ENCODE measurements at regions not wholly inside any gene's neighbourhood (a gene's known extent, or its start where the extent isn't known, plus 50 kb on each side); places are given as distances from the start of the nearest gene placed in this dataset.
"Not testable (repeated sequence)": the region's sequence is repeated elsewhere in the genome, so short reads cannot be mapped to it uniquely, and the experiment has no call there.

DNA sequence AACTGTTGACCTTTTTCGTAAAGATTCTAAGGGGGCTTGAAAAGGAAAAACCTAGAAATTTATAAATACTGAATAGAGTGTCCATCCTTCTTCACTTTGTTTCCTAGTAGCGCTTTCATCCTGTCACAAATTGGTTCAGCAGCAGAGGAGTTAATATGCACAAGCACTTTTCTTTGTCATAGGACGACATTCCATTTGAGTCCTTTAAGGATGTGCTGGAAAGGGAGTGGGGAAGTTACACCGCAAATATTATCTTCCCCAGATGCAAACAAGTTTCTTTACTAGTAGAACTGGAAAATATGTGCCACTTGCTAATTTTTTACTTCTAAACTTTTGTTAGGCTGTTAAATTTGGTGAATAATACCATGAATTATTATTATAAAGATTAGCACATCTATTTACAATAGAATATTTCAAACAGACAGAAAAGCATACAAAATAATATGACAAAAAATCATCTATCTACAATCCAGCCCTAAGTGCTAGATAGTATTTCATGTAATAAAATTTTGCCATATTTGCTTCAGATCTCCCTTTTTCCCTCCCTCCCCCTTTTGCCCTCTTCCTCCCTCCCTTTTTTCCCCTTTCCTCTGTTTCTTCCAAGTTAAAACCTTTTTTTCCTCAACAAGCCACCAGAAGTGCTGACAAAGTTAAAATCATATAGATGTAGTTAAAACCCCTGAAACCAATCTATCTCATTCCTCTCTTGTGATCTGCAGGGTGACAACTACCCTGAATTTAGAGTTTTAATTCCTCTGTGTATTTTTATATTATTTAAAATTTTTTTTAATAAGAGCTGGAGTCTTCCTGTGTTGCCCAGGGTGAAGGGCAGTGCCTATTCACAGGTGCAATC lies 50.5 kb upstream of the MAP4K3 start:
- DNase-seq = no peak

- DNase-seq = no peak
Measured at GRCh38 chr2:39488450-39488849, 51.4 kb upstream of the MAP4K3 start.

DNA sequence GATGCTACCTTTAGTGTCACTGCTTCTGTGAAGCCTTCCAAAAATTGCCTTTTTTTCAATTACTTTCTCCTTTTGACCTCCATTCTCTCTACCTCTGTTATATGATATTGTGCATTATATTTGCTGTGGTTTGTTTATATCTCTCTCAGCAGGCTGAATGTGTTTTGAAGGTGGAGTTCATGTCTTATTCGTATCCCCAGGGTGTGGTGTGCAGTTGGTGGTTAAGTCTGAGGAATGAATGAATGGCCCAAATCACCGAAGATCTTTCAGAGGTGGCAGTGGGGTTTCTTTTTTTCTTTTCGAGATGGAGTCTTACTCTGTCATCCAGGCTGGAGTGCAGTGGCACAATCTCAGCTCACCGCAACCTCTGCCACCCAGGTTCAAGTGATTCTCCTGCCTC lies 53.5 kb upstream of the MAP4K3 start:
- no peak for DNase-seq

DNA sequence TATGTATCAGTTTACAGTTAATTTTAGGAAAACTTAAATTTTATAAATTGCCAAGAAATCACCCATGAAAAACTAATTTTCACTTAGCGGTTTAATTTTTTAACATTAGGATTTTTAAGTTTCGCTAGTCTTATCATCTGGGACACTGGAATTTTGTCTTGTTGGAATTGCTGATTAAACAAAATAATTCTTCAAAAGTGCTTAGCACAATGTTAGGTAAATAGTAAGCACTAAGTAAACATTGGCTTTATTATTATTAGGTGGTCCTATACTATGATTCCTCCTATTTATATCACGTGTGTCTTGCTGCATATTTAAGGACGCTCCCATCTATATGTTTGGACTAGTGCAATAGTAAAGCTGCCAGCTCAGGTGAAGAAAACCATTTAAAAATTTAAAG lies 54.6 kb upstream of the MAP4K3 start:
- no peak for DNase-seq

- DNase-seq = no peak
Measured at GRCh38 chr2:39492095-39492590, 55.1 kb upstream of the MAP4K3 start.

DNA sequence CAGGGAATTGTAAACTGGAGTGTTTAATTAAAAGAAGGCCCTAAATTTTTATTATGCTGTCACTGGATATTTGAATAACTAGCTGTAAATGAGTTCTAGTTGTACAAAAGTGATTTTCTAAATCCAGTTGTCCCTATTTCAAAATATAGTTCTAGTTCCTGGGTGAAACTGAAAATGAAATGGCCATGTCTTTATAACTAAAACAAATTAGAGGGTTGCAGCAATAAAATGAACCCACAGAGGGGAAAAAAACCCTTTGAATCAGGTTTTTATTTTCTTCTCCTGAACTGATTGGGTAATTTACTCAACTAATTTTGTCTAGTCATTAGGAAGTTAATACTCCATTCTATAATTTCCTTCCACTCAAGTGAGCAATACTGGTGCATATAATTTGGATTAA lies 55.6 kb upstream of the MAP4K3 start:
- DNase-seq = no peak

DNA sequence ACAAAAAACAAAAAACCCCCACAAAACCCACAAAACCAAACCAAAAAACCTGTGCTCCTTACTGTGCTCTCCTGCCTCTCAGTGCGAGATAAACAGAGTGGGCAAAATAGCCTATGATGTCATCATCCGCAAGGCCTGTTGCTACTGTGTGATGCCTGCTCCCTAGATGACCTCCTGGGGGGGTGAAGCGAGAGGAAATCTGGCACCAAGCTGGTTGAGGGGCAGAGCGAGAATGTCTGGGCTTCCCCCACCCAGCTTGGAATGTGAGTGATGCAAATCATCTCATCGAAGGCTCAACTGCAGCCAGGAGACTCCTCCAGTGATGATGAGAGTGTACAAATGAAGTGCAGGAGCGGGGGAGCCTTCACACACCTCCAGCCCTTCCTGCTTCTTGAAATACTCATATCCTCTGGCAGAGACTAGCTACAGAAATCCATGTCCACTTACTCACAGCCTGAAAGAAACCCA lies 57.7 kb upstream of the MAP4K3 start:
- DNase-seq = no peak

GRCh38 chr2:39497082-39497801 lies 60.2 kb upstream of the MAP4K3 start:
- DNase-seq = no peak

GRCh38 chr2:39498176-39498575 lies 61.1 kb upstream of the MAP4K3 start:
- not testable (repeated sequence) for DNase-seq

GRCh38 chr2:39498786-39499185 lies 61.7 kb upstream of the MAP4K3 start:
- no peak for DNase-seq

DNA sequence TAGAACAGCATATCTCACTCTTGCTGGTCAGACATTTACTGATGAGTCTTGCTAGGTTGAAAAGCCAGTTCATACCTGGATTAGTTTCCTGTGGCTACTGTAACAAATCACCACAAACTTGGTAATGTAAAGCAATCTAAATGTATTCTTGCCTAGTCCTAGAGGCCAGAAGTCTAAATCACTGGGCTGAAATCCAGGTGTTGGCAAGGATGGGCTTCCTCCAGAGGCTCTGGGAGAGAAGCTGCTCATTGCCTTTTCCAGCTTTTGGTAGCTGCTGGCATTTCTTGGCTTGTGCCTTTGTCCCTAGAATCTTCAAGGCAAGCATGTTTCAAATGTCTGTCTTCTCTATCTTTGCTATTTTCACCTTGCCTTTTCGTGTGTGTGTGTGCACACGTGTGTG lies 62.3 kb upstream of the MAP4K3 start:
- DNase-seq = no peak

- no peak for DNase-seq
Measured at GRCh38 chr2:39501412-39501811, 64.3 kb upstream of the MAP4K3 start.

DNA sequence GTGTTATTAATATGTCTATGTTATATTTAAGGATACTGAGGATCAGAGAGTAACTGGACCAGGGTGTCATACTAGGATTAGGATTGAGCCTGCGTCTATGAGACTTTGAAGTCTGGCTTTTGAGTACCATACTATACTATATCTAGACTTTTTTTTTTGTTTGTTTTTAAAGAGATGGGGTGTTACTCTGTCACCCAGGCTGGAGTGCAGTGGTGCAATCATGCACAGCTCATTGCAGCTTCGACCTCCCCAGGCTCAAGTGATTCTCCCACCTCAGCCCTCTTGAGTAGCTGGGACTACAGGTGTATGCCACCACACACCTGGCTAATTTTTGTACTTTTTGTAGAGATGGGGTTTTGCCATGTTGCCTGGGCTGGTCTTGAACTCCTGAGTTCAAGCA lies 66.2 kb upstream of the MAP4K3 start:
- no peak for DNase-seq

DNA sequence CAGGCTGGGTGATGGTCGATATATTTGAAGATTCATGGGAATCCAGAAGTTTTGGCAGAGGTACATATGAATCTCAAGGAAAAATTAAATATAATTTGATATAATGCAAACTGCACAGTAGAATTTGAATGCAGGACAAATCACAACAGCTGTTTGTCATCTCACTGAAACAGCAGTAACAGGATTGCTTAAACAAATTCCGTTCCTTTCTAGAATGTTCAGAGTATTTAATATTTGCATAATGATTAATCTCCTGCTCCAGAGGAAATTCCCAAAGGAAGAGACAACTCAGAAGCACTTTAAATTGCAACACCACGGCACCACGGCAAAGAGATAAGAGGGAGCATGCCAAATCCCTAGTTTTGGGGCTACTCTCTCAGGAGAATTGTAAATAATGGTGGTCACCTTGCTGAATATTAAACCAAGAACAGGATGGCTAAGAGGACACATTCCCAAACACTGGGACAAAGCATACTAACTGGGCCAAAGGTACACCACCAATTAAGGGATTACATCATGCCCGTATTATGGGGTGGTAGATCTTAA lies 67.8 kb upstream of the MAP4K3 start:
- peak; percentile 14 for DNase-seq

GRCh38 chr2:39506215-39506614 lies 69.1 kb upstream of the MAP4K3 start:
- DNase-seq = no peak

GRCh38 chr2:39508198-39508597 lies 71.1 kb upstream of the MAP4K3 start:
- DNase-seq = no peak

- no peak for DNase-seq
Measured at GRCh38 chr2:39510140-39510539, 73.1 kb upstream of the MAP4K3 start.

DNA sequence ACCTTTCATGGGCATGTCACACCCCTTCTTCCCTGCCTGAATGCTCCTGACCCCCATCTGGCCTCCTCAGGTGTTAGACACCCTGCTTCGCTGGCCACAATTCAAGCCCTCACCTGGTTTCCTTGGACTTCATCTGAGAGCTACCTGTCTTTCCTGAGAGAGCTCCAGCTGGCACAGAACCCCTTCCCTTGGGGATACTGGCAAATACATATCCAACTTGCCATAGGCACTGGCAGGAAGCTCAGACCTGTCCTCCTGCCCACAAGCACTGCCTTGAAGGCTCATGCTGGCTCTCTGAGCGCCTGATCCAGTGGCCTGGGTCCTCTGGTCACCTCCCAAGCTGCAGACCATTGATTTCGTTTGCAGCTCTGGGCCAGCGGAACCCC lies 74.1 kb upstream of the MAP4K3 start:
- DNase-seq = no peak

DNA sequence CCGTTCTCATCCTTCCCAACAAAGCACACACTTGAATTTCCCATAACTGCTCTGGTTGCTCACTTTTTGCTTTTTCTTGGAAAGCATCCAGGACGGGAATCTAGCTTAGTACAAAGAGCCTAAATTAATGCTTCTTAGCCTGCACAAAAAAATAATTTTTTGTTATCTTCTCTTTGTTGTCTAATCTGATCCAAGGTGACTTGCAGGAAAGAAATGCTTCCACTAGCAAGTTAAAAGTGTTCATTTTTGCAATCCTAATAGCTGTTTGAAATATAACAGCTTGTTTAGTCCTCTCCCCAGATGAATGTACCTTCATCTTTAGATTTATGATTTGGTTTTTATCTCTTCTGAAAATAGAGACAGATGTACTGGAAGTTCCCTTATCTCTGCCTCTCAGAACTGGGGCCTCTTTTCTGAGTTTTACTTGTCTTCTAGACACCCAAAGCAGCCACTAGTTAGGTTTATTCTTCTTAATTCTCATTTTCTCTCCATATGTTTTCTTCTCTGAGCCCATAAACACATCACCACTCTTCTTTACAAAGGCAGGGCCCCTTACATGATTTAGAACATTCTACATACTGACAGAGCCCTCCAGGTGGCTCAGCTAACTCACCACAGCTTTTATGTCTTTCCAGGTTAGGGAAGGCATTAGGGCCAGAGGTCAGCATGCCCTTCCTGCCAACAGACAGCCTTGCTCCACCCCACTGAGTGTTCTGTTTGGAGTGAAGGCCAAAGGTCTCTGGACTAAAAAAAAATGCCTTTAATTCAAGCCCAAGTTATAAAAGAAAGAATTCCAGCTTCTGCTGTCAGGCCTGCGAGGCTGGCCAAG lies 74.7 kb upstream of the MAP4K3 start:
- no peak for DNase-seq

DNA sequence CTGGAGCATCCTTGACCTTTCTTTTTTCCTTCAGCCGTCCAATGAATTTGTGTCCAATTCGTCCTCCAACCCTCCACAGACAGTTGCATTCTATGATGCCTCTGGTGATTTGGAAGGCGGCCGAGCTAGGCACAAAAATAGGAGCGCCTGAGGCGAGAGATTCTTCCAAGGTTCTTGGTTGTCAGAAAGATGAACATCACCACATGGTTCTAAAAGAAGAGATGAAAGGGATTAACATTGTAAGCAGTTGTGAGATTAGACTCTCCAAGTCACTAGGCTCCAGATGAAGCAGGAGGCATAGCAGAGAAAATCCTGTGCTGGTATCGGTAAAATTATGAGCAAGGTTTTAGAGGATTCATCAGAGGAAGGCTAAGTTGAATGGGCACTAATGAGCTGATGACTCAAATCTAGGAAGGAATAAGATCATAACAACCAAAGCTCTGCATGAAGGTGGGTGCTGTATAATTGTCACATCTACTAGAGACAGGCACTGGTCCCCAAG lies 75.4 kb upstream of the MAP4K3 start:
- DNase-seq = no peak

GRCh38 chr2:39512941-39513340 lies 75.9 kb upstream of the MAP4K3 start:
- no peak for DNase-seq

DNA sequence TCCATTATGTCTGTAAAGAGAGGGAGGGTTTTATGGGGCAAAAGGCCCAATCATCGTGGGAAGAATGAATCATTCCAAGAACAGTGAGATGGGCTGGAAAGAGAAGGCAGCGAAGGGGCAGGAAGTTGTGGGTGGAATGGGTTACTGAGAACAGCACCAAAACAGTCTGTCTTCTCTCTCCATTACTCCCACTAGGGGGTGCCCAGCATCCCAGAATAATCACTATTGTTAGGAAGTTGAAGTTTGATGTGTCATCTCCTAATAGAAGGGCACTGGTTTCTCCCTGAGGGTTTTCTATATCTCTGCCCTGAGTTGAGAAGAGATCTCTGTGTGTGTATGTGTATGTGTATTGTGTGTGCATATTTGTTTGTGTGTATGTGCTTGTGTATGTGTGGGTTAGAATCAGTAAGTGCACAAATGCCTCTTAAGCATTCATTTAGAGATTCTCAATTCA lies 76.6 kb upstream of the MAP4K3 start:
- DNase-seq = no peak

DNA sequence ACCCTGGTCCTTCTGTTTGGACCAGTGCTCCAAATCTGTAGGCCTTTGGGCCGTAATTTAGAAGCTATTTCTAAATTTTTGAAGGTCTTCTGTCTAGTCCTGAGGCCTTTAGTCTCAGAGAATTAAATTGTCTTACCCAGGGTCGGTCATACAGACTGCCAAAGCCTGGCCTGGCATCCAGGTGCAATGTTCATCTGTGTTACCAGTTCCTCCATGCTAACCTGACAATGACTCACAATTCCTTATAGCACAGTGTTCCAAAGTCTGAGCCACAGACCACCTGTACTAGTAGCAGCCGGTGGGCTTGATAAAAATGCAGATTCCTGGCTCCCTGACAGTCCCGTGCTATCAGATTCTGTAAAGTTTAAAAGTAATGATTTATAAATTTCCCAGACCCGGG lies 77.7 kb upstream of the MAP4K3 start:
- DNase-seq = no peak

Measured in NCI-H1048 (cell line).